ENCODE measurements at regions not wholly inside any gene's neighbourhood (a gene's known extent, or its start where the extent isn't known, plus 50 kb on each side); places are given as distances from the start of the nearest gene placed in this dataset.

- no peak for DNase-seq (ENCODE audit: low spot score)
- no peak for TF ChIP-seq CTCF (IDR thresholded peaks at IDR 0.05; ENCODE audit: extremely low read depth, insufficient read depth, missing control alignments)
- in situ Hi-C loops (cut with MboI; ENCODE audit: low pct_unique_long_range_greater_than_20kb, low sequenced_read_pairs, unreplicated experiment): no loop called here
These were observed 71.1 kb upstream of the VGLL2 start for GRCh38 chr6:117194271-117194670.

DNA sequence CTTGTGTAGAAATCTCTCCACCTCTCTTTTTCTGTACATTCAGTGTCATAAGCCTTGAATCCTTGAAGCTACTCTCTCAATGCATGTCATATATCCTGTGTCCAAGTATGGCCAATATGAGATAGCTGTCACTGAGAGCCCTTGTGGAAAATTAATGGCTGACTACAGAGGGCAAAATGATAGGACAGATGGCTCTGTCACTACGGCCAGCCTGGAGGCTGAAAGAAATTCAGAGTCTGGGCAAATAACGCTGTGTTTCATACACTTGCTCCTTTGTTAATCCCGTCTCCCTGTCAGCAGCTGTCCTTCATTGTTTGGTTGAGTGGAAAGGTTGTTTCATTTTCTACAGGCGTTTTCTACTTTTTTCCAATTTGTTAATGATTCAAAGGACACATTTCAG, 70.4 kb upstream of the VGLL2 start:
- no peak for TF ChIP-seq CTCF (IDR thresholded peaks at IDR 0.05; ENCODE audit: extremely low read depth, insufficient read depth, missing control alignments)
- in situ Hi-C loops (cut with MboI; ENCODE audit: low pct_unique_long_range_greater_than_20kb, low sequenced_read_pairs, unreplicated experiment): no loop called here
- no peak for DNase-seq (ENCODE audit: low spot score)

DNA sequence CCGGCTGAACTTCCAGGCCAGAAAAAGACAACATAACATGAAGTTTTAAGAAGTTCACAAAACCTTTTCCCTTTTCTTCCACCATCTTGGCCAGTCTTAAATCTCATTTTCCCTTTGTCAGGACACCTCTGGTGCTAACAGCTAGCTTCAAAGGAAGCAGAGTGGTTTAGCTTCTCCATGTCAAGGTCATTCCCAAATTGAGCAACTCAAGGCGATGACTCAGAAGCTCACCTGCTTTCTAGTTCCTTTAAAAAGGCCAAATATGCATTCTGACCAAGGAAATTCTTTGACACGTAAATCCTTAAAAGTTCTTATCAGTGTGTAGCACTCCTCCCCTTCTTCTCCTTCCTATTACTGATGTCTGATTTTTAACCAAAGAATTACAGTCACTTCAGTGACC, 69.6 kb upstream of the VGLL2 start:
- no peak for TF ChIP-seq CTCF (IDR thresholded peaks at IDR 0.05; ENCODE audit: extremely low read depth, insufficient read depth, missing control alignments)
- in situ Hi-C loops (cut with MboI; ENCODE audit: low pct_unique_long_range_greater_than_20kb, low sequenced_read_pairs, unreplicated experiment): no loop called here
- DNase-seq (ENCODE audit: low spot score): no peak

GRCh38 chr6:117200067-117200466, 65.3 kb upstream of the VGLL2 start:
- DNase-seq (ENCODE audit: low spot score): no peak
- in situ Hi-C loops (cut with MboI; ENCODE audit: low pct_unique_long_range_greater_than_20kb, low sequenced_read_pairs, unreplicated experiment): no loop called here
- no peak for TF ChIP-seq CTCF (IDR thresholded peaks at IDR 0.05; ENCODE audit: extremely low read depth, insufficient read depth, missing control alignments)

DNA sequence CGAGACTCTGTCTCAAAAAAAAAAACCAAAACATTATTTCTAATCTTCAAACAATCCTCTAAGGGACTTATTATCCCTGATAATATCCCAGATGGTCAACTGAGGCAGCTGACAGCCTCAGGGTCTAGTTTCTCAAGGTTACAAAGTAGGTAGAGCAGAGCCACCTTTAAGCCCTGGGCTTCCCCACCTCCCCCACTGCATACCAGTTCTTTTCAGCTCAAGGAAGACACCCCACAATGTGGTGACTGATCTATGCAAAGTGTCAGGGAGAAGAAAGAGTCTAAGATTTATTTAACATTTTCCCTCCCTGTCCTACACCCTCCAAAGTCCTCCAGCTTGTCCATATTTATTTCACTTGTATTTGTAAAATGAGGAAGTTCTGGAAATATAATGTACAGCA, 60.5 kb upstream of the VGLL2 start:
- no peak for TF ChIP-seq CTCF (IDR thresholded peaks at IDR 0.05; ENCODE audit: extremely low read depth, insufficient read depth, missing control alignments)
- in situ Hi-C loops (cut with MboI; ENCODE audit: low pct_unique_long_range_greater_than_20kb, low sequenced_read_pairs, unreplicated experiment): no loop called here
- no peak for DNase-seq (ENCODE audit: low spot score)

DNA sequence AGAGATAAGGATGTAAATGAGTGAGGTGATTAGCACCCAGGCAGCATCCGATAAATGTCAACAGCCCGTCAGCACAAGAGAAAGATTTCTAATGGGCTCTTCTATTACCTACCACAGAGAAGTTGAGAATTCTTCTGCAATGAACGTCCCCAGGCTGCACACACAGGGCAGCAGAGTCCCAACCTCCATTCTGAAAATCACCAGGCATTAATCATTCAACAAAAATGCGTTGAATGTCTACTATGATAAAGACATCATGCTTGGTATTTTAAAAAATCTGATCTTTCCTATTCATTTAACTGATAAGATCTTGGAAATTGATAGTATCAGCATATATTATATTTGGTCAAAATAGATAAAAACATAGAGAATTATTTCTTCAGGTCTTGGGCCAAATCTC, 59.5 kb upstream of the VGLL2 start:
- no peak for TF ChIP-seq CTCF (IDR thresholded peaks at IDR 0.05; ENCODE audit: extremely low read depth, insufficient read depth, missing control alignments)
- DNase-seq (ENCODE audit: low spot score): no peak
- in situ Hi-C loops (cut with MboI; ENCODE audit: low pct_unique_long_range_greater_than_20kb, low sequenced_read_pairs, unreplicated experiment): no loop called here

GRCh38 chr6:117206522-117206921, 58.8 kb upstream of the VGLL2 start:
- no peak for DNase-seq (ENCODE audit: low spot score)
- no peak for TF ChIP-seq CTCF (IDR thresholded peaks at IDR 0.05; ENCODE audit: extremely low read depth, insufficient read depth, missing control alignments)
- in situ Hi-C loops (cut with MboI; ENCODE audit: low pct_unique_long_range_greater_than_20kb, low sequenced_read_pairs, unreplicated experiment): no loop called here
